MM.1S (cell line): ENCODE measurements at regions not wholly inside any gene's neighbourhood (a gene's known extent, or its start where the extent isn't known, plus 50 kb on each side); places are given as distances from the start of the nearest gene placed in this dataset.

Source experiments
- DNase-seq: peaks from one replicate; pipeline ENCODE4 v3.0.0-alpha.2; 2015
- H2AFZ ChIP-seq: fragments of 300-600 bp; sonication (generic); 2 replicates; pipeline ENCODE4 v1.6.0; 2016; ENCODE audit warnings: antibody characterized with exemption, low read length
- H3F3A ChIP-seq: fragments of 300-600 bp; sonication (generic); 2 replicates; pipeline ENCODE4 v1.6.1; 2016; ENCODE audit warnings: mild to moderate bottlenecking, antibody characterized with exemption, low read length, moderate library complexity, mixed read lengths; ENCODE audit not compliant: insufficient read depth
- H3K27ac ChIP-seq: fragments of 300-600 bp; sonication (generic); 2 replicates; pipeline ENCODE4 v1.5.1; 2016; ENCODE audit warnings: mild to moderate bottlenecking, low read length
- H3K27me3 ChIP-seq: fragments of 300-600 bp; sonication (generic); replicated peaks from 2 replicates; pipeline ENCODE4 v1.6.0; 2016; ENCODE audit warnings: low read length; ENCODE audit not compliant: insufficient read depth
- H3K36me3 ChIP-seq: fragments of 300-600 bp; sonication (generic); replicated peaks from 2 replicates; pipeline ENCODE4 v1.6.1; 2016; ENCODE audit warnings: mild to moderate bottlenecking, low read length, mixed read lengths; ENCODE audit not compliant: insufficient read depth
- H3K4me1 ChIP-seq: fragments of 300-600 bp; sonication (generic); 2 replicates; pipeline ENCODE4 v1.6.1; 2016; ENCODE audit warnings: low read length, mixed read lengths
- H3K4me2 ChIP-seq: fragments of 300-600 bp; sonication (generic); 2 replicates; pipeline ENCODE4 v1.6.0; 2016; ENCODE audit warnings: low read depth, low read length
- H3K4me3 ChIP-seq: fragments of 300-600 bp; sonication (generic); 2 replicates; pipeline ENCODE4 v1.5.1; 2016; ENCODE audit warnings: low read length, mixed read lengths
- H3K79me2 ChIP-seq: fragments of 300-600 bp; sonication (generic); 2 replicates; pipeline ENCODE4 v1.6.1; 2016; ENCODE audit warnings: mixed run types, low read length, mixed read lengths
- H3K9ac ChIP-seq: fragments of 300-600 bp; sonication (generic); 2 replicates; pipeline ENCODE4 v1.6.1; 2016; ENCODE audit warnings: low read length, mixed read lengths
- H3K9me2 ChIP-seq: fragments of 300-600 bp; sonication (generic); replicated peaks from 2 replicates; pipeline ENCODE4 v1.6.1; 2016; ENCODE audit warnings: mild to moderate bottlenecking, low read length, mixed read lengths; ENCODE audit not compliant: insufficient read depth
- H3K9me3 ChIP-seq: fragments of 300-600 bp; sonication (generic); replicated peaks from 2 replicates; pipeline ENCODE4 v1.6.1; 2016; ENCODE audit warnings: mild to moderate bottlenecking, low read length, mixed read lengths; ENCODE audit not compliant: insufficient read depth
- H4K20me1 ChIP-seq: fragments of 300-600 bp; sonication (generic); 2 replicates; pipeline ENCODE4 v1.6.1; 2016; ENCODE audit warnings: mild to moderate bottlenecking, low read length, moderate library complexity, mixed read lengths; ENCODE audit not compliant: insufficient read depth
- CTCF ChIP-seq: fragments of 300-600 bp; sonication (generic); IDR thresholded peaks from 2 replicates; pipeline ENCODE4 v1.5.1; 2016; ENCODE audit warnings: antibody characterized with exemption, low read length, mixed read lengths
- EZH2 ChIP-seq: fragments of 300-600 bp; sonication (generic); optimal IDR thresholded peaks from 2 replicates; pipeline ENCODE3; 2017; ENCODE audit warnings: low read depth, mild to moderate bottlenecking, antibody characterized with exemption, low read length, mixed read lengths
- EZH2phosphoT487 ChIP-seq: fragments of 300-600 bp; sonication (generic); IDR thresholded peaks from 2 replicates; pipeline ENCODE4 v1.6.1; 2018; ENCODE audit warnings: antibody characterized with exemption, low read length

GRCh38 chr2:239674101-239674980 lies 273.5 kb upstream of the HDAC4 start:
- no peaks in the 10 kb centered on the region for H3K79me2 ChIP-seq
- no peaks in the 10 kb centered on the region for H3K9me2 ChIP-seq
- no peaks in the 10 kb centered on the region for H3K36me3 ChIP-seq
- no peaks in the 10 kb centered on the region for H4K20me1 ChIP-seq
- no peak for TF ChIP-seq EZH2phosphoT487
- TF ChIP-seq CTCF, result no peak
- no peak for TF ChIP-seq EZH2
- DNase-seq, result no peak
- no peak overlapping the region for H3K9ac ChIP-seq
- H3K27ac ChIP-seq, result no peak overlapping the region
- H2AFZ ChIP-seq, result no peak overlapping the region
- no peaks in the 10 kb centered on the region for H3K9me3 ChIP-seq
- no peaks in the 10 kb centered on the region for H3F3A ChIP-seq
- H3K27me3 ChIP-seq, result no peaks in the 10 kb centered on the region
- H3K4me3 ChIP-seq, result no peak overlapping the region
- H3K4me2 ChIP-seq, result no peak overlapping the region
- no peaks in the 10 kb centered on the region for H3K4me1 ChIP-seq

GRCh38 chr2:239673641-239674040 lies 272.8 kb upstream of the HDAC4 start:
- H3K4me2 ChIP-seq, result no peak overlapping the region
- no peaks in the 10 kb centered on the region for H3K4me1 ChIP-seq
- DNase-seq, result no peak
- no peak overlapping the region for H3K4me3 ChIP-seq
- TF ChIP-seq EZH2phosphoT487 (no peak), EZH2 (no peak), CTCF (no peak)
- H3F3A ChIP-seq, result no peaks in the 10 kb centered on the region
- H3K36me3 ChIP-seq, result no peaks in the 10 kb centered on the region
- H3K9ac ChIP-seq, result no peak overlapping the region
- H3K9me2 ChIP-seq, result no peaks in the 10 kb centered on the region
- H3K9me3 ChIP-seq, result no peaks in the 10 kb centered on the region
- H2AFZ ChIP-seq, result no peak overlapping the region
- no peak overlapping the region for H3K27ac ChIP-seq
- H4K20me1 ChIP-seq, result no peaks in the 10 kb centered on the region
- H3K27me3 ChIP-seq, result no peaks in the 10 kb centered on the region
- H3K79me2 ChIP-seq, result no peaks in the 10 kb centered on the region

GRCh38 chr2:239671916-239672849 lies 271.4 kb upstream of the HDAC4 start:
- H3K4me3 ChIP-seq, result no peak overlapping the region
- H3K9ac ChIP-seq, result no peak overlapping the region
- no peaks in the 10 kb centered on the region for H4K20me1 ChIP-seq
- no peak overlapping the region for H3K27ac ChIP-seq
- no peaks in the 10 kb centered on the region for H3K27me3 ChIP-seq
- no peaks in the 10 kb centered on the region for H3K9me2 ChIP-seq
- H3K4me2 ChIP-seq, result no peak overlapping the region
- no peak overlapping the region for H2AFZ ChIP-seq
- no peaks in the 10 kb centered on the region for H3K79me2 ChIP-seq
- H3K9me3 ChIP-seq, result no peaks in the 10 kb centered on the region
- DNase-seq, result no peak
- no peaks in the 10 kb centered on the region for H3K36me3 ChIP-seq
- no peaks in the 10 kb centered on the region for H3F3A ChIP-seq
- H3K4me1 ChIP-seq, result no peaks in the 10 kb centered on the region
- no peak for TF ChIP-seq CTCF
- no peak for TF ChIP-seq EZH2phosphoT487
- TF ChIP-seq EZH2, result no peak
